H1 (cell line): ENCODE measurements at regions not wholly inside any gene's neighbourhood (a gene's known extent, or its start where the extent isn't known, plus 50 kb on each side); places are given as distances from the start of the nearest gene placed in this dataset.

Source experiments
- CBX5 ChIP-seq: fragments of 300-800, 300-1000 bp; sonication (generic); IDR thresholded peaks from 2 replicates; pipeline ENCODE4 v1.7.1; 2016; ENCODE audit warnings: antibody characterized with exemption, low read length, low read depth
- TF ChIP-seq, protein P1 (sequence below): IDR thresholded peaks from 2 replicates; pipeline ENCODE4 v1.6.1; 2011; ENCODE audit warnings: low read depth, mild to moderate bottlenecking, low read length; ENCODE audit not compliant: insufficient read depth

DNA sequence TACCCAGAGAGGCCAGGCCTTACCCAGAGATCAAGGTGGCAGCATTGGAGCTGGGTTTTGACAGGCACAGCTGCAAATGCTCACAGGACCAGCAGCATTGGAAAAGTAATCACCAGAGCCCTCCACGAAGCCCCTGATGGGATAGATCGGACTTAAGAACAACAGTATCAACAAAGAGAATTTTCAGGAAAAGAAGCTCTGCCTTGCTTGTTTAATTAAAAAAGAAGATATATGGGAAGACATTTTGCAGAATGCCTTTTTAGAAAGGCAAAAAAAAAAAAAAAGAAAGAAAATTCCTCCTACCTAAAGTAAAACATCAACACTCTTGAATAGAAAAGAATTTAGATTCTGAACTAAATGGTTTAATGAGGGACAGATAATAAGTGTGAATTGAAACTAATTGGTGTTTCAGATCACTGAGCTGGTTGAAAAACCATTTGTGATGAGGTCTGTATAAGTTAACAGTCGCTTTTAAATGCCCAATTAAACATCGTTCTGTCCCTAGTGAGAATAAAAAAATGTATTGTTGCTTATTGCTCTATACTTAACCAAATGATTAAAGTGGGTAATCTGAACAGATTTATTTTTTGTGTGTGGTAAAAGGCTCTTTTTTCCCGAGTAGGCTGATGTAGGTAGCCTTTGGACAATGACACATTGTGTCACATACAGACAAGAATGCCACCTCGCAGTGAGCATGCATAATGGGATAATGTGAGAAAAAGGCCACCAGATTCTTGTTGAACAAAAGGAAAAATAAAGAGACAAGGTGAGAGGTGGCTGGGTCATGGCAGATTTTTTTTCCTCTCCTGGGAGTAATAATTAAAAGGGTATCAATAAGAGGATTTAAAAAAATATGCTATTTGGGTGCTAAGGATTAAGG is 93.0 kb upstream of the ARGLU1 start (continued):
- TF ChIP-seq, protein P1, sequence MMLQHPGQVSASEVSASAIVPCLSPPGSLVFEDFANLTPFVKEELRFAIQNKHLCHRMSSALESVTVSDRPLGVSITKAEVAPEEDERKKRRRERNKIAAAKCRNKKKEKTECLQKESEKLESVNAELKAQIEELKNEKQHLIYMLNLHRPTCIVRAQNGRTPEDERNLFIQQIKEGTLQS: no peak
- no peak for TF ChIP-seq CBX5
